GM12892 (cell line): ENCODE measurements at regions not wholly inside any gene's neighbourhood (a gene's known extent, or its start where the extent isn't known, plus 50 kb on each side); places are given as distances from the start of the nearest gene placed in this dataset.

Experiments
- DNase-seq: peaks from one replicate; pipeline ENCODE4 v3.0.0; 2011; ENCODE audit not compliant: insufficient read length
- FAIRE-seq: peaks from 2 replicates; lab custom pipeline; 2011; peaks lifted over from hg19 to GRCh38; lab: Jason Lieb, UNC
- POLR2A ChIP-seq: IDR thresholded peaks from 2 replicates; pipeline ENCODE4 v1.6.1; 2011; ENCODE audit warnings: low read depth, low read length, control low read depth
- POLR2AphosphoS5 ChIP-seq: IDR thresholded peaks from 2 replicates; pipeline ENCODE4 v1.6.1; 2011; ENCODE audit warnings: low read depth, low read length, control low read depth
- TAF1 ChIP-seq: IDR thresholded peaks from 2 replicates; pipeline ENCODE4 v1.6.1; 2011; ENCODE audit warnings: low read depth, mild to moderate bottlenecking, control low read depth, low read length, borderline replicate concordance

- TF ChIP-seq POLR2A (no peak), TAF1 (no peak), POLR2AphosphoS5 (no peak)
- FAIRE-seq (no peak), DNase-seq (no peak)
These were observed 318.7 kb upstream of the ATP5MC3 start for GRCh38 chr2:175500255-175500654.

GRCh38 chr2:175490360-175490791 lies 308.9 kb upstream of the ATP5MC3 start:
- TF ChIP-seq POLR2AphosphoS5: no peak
- TF ChIP-seq TAF1: no peak
- no peak for TF ChIP-seq POLR2A
- no peak for DNase-seq
- no peak for FAIRE-seq

GRCh38 chr2:175478096-175478768 lies 296.7 kb upstream of the ATP5MC3 start:
- TF ChIP-seq POLR2AphosphoS5 (no peak), POLR2A (no peak), TAF1 (no peak)
- FAIRE-seq: no peak

DNA sequence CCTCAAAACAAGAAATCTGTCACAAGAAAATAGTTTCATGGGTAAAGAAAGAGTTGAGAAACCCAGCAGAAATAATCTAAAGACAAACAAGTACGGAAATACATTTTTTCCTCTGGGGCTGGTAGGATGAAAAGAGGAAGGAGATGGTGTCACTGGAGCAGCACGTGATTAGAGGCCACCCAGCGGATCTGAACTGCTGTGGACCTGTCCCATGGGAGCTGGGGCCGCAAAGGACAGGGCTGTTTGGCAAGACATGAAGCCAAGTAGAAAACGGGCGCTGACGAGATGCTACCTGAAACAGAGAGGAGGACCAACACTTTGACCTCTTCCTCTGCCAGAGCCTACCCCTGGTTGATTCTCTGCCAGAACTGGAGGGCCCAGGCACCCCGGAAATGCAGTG lies 295.4 kb upstream of the ATP5MC3 start:
- FAIRE-seq: no peak
- DNase-seq: no peak
- no peak for TF ChIP-seq TAF1
- TF ChIP-seq POLR2AphosphoS5: no peak
- TF ChIP-seq POLR2A: no peak

More at GRCh38 chr2:175478096-175478768, 296.7 kb upstream of the ATP5MC3 start:
- DNase-seq: no peak

- no peak for FAIRE-seq
- DNase-seq: no peak
- TF ChIP-seq TAF1 (no peak), POLR2AphosphoS5 (no peak), POLR2A (no peak)
These were observed 294.9 kb upstream of the ATP5MC3 start for GRCh38 chr2:175476374-175476773.

DNA sequence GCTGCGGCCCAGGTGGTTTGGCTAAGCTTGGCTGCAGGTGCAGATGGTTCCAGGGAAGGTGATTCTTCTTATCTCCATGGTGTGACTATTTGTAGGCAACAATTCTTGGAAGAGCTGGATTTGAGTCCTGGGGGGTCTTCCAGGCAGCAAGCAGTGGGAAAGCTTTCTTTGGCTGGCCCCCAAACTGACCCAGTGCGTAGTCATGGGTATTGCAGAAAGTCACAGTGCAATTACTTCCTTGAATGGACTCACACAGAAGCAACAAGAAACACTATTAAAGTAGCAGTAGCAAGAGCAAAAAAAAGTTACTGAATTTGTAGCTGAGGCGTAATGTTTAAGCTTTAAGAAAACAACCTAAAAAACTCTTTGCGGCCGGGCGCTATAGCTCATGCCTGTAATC lies 293.6 kb upstream of the ATP5MC3 start:
- no peak for DNase-seq
- no peak for FAIRE-seq
- TF ChIP-seq TAF1 (no peak), POLR2A (no peak), POLR2AphosphoS5 (no peak)

- FAIRE-seq: no peak
- no peak for TF ChIP-seq POLR2AphosphoS5
- no peak for TF ChIP-seq TAF1
- no peak for TF ChIP-seq POLR2A
These were observed 287.1 kb upstream of the ATP5MC3 start for GRCh38 chr2:175468431-175469098.

GRCh38 chr2:175465101-175465500 lies 283.6 kb upstream of the ATP5MC3 start:
- DNase-seq (no peak), FAIRE-seq (no peak)
- no peak for TF ChIP-seq POLR2A
- TF ChIP-seq TAF1: no peak
- TF ChIP-seq POLR2AphosphoS5: no peak

More at GRCh38 chr2:175468431-175469098, 287.1 kb upstream of the ATP5MC3 start:
- no peak for DNase-seq

DNA sequence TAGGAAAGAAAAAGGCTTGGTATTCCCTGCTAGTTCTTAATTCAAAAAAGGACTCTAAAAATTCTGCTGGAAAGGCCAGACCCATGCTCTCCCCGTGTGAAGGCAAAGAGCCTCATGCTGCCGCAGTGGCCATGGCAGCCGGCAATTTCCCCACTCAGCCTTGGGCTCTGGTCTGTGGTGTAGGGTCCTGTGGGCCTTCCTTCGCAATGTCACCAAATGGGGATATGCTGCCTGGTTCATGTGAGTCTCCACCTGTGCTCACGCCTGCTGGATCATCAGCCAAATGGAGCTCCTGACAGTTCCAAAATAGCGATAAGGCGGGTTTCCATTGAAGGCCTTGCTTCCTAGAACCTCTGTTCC lies 282.8 kb upstream of the ATP5MC3 start:
- no peak for TF ChIP-seq POLR2A
- TF ChIP-seq TAF1: no peak
- TF ChIP-seq POLR2AphosphoS5: no peak
- DNase-seq (no peak), FAIRE-seq (no peak)

GRCh38 chr2:175463589-175464310 lies 282.2 kb upstream of the ATP5MC3 start:
- FAIRE-seq: no peak
- no peak for TF ChIP-seq POLR2AphosphoS5
- TF ChIP-seq POLR2A: no peak
- no peak for TF ChIP-seq TAF1
- no peak for DNase-seq

DNA sequence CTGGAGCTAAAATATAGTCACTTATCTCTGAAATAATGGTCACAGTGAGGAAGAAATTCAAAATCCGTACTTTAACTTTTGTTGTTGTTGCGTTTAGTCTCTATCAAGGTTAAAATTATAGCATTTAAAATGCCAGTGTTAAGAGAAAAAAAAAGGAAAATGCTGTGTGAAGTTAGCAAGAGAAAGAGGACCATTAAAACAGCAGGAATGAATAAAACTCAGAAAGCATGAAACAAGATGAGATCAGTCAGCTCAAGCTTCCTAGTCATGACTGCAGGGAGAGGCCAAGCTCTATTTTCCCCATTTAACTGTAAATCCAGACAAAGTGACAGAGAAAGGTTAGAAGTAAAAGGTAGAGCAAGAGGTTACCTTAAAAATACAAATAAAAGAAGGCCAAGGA lies 281.7 kb upstream of the ATP5MC3 start:
- DNase-seq: no peak
- FAIRE-seq: no peak
- no peak for TF ChIP-seq POLR2A
- TF ChIP-seq POLR2AphosphoS5: no peak
- no peak for TF ChIP-seq TAF1
